GM18502 (cell line): ENCODE measurements at regions not wholly inside any gene's neighbourhood (a gene's known extent, or its start where the extent isn't known, plus 50 kb on each side); places are given as distances from the start of the nearest gene placed in this dataset.
"Not testable (repeated sequence)": the region's sequence is repeated elsewhere in the genome, so short reads cannot be mapped to it uniquely, and the experiment has no call there.

Experiments used
- ATAC-seq: cut with Tn5 transposase; IDR thresholded peaks from one replicate; pipeline ENCODE4 v1.9.1; 2021; ENCODE audit warnings: mild to moderate bottlenecking; ENCODE audit not compliant: unreplicated experiment, poor library complexity

GRCh38 chr6:72530152-72530551, 91.7 kb upstream of the KCNQ5 start:
- ATAC-seq, result no peak

- no peak for ATAC-seq
Measured at GRCh38 chr6:72530750-72531149, 91.1 kb upstream of the KCNQ5 start.

GRCh38 chr6:72533606-72534005, 88.3 kb upstream of the KCNQ5 start:
- ATAC-seq, result no peak

- ATAC-seq, result no peak
Measured at GRCh38 chr6:72534236-72534635, 87.6 kb upstream of the KCNQ5 start.

GRCh38 chr6:72535124-72535523, 86.7 kb upstream of the KCNQ5 start:
- no peak for ATAC-seq

- no peak for ATAC-seq
Measured at GRCh38 chr6:72547020-72547419, 74.8 kb upstream of the KCNQ5 start.

- ATAC-seq, result no peak
Measured at GRCh38 chr6:72551470-72551869, 70.4 kb upstream of the KCNQ5 start.

GRCh38 chr6:72552938-72553337, 68.9 kb upstream of the KCNQ5 start:
- no peak for ATAC-seq

- ATAC-seq, result no peak
Measured at GRCh38 chr6:72553531-72554511, 68.0 kb upstream of the KCNQ5 start.

- no peak for ATAC-seq
Measured at GRCh38 chr6:72554761-72555221, 67.1 kb upstream of the KCNQ5 start.

GRCh38 chr6:72559067-72559466, 62.8 kb upstream of the KCNQ5 start:
- ATAC-seq, result no peak

GRCh38 chr6:72559555-72559954, 62.3 kb upstream of the KCNQ5 start:
- ATAC-seq, result no peak

GRCh38 chr6:72560721-72561593, 60.9 kb upstream of the KCNQ5 start:
- no peak for ATAC-seq

- no peak for ATAC-seq
Measured at GRCh38 chr6:72561629-72562028, 60.2 kb upstream of the KCNQ5 start.

GRCh38 chr6:72564231-72564630, 57.6 kb upstream of the KCNQ5 start:
- ATAC-seq, result no peak

GRCh38 chr6:72571993-72572392, 49.9 kb upstream of the KCNQ5 start:
- not testable (repeated sequence) for ATAC-seq
